ENCODE measurements at regions not wholly inside any gene's neighbourhood (a gene's known extent, or its start where the extent isn't known, plus 50 kb on each side); places are given as distances from the start of the nearest gene placed in this dataset.

DNA sequence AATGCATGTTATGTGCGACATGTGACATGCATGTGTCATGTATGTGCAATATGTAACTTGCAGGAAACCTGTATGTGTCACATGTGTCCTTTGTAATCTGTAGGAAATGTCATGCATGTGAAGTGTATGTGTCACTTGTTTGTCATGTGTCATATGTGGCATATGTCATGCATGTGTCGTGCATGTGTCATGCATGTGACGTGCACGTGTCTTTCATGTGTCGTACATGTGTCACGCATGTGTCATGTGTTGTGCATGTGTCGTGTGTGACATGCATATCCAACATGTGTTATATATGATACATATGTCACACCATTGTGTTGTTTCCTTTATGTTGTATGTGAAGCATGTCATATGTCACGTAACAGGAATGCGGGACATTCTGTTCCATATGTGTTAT is 2153.2 kb upstream of the PIK3C3 start:
- DNase-seq (ENCODE audit: low spot score), result no peak

DNA sequence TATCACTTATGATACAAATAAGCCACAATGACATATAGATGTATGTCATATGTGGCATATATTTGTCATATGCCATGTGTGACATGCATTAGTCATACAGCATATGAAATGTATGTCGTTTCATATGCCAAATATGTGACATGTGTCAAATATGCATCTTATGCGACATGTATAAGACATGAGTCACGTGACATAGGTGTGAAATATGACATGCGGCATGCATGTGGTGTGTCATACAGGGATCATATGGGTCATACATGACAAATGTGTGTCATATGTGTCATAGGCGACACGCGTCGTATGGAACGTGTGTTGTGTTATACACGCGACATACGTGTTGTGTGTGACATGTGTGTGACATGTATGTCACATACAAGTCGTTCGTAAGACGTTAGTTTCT is 2154.0 kb upstream of the PIK3C3 start:
- DNase-seq (ENCODE audit: low spot score), result no peak

DNA sequence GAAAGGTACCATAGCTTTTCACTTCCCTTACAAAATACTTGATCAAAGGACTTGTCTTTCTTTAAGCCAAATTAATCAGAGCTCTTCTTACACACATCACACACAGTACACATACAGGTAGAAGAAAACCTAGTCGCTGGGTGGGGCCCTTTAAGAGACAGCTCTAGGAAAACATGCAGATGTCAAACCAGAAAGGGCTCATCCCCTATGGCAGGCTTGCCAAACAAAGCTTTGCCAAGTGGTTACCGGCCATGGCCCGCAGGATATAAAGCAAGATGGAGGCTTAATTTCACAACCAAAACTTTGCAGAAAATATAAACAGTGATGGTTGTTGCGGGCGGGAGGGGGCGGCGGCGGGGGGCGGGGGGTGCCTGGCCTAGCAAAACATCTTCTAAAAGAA is 2156.0 kb upstream of the PIK3C3 start:
- DNase-seq (ENCODE audit: low spot score), result no peak

DNA sequence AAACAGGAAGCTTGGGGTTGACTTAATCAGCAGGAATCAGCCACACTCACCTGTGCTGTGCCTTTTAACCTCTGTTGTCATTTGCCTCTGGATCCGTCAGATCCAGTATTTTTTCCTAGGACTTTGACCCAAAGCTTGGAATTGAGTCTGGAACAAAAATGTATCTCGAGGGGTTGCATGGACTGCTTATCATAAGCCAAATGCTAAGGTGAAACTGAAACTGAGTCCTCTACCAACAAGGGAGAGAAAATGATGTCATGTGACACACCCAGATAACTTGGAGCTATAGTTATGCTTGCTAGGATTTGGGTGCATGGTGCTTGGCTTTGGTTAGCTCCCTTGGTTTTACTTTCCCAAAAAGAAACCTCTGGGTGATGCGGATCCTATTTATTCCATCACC is 2158.6 kb upstream of the PIK3C3 start:
- DNase-seq (ENCODE audit: low spot score), result no peak

DNA sequence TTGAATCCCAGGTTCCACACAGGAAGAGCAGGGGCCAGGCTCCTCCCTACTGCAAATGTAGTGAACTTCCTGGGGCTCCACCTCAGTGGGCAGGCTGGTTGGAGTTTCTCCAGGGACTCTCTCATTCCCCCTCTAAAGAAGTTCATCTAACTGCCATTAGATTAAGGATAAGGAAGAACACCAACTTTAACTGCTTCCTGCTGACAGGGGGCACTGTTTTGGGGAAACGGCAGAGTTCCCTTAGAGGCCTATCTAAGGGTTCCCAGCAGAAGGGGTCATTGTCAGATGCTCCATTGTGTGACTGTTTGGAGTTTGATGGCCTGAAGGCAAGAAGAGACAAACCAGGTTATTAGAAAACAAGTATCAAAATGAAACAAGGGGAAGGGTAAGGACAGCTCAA is 2159.7 kb upstream of the PIK3C3 start:
- no peak for DNase-seq (ENCODE audit: low spot score)

DNA sequence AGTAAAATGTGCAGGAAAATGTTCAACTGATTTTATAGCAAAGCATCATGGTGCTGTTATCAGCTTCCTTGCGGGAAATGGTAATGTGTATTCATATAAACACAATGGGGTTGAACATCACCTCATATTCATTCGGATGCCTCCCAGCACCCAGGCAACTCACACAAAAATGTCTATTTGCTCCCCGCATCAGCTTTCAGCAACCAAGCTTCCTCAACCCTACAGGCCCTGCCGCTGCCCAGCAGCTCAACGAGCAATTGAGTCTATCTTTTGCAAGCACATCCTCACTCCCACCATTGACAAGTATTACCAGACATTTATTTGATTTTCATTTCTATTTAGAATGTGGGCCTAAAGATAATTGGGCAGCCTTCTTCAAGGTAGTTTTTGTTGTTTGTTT is 2161.4 kb upstream of the PIK3C3 start:
- no peak for DNase-seq (ENCODE audit: low spot score)

DNA sequence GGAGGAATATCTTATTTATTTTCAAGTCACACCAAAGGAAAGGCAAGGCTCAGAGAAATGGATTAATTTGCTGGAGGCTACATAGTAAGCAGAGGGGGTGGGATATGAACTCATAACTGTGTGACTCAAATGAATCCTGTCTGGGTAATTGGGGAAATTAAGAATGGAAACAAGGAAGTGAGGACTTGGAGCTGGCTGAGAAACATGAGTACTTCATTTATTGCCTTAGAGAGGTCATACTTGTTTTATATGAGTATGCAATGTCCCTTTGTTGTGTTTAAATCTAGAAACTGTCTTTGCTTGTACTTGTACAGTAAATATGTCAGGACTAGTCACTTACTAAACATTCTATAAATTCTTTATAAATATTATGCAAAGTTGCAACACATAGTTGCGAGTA is 2166.7 kb upstream of the PIK3C3 start:
- no peak for DNase-seq (ENCODE audit: low spot score)

DNA sequence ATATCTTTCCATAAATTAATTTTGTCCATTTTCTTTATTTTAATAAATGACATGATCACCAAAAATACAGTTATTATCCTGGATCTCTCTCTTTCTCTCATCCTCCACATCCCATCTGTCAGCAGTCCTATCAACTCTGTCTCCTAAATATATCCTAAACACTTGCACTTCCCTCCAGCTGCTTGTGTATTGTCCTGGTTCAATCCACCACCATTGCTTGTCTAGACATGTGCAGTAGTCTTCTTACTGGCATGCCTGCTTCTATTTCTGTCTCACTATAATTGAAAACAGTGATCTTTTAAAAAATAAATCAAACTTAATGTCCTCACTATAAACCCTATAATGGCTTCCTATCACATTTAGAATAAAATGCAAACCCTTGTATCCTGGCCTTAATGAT is 2168.6 kb upstream of the PIK3C3 start:
- no peak for DNase-seq (ENCODE audit: low spot score)

DNA sequence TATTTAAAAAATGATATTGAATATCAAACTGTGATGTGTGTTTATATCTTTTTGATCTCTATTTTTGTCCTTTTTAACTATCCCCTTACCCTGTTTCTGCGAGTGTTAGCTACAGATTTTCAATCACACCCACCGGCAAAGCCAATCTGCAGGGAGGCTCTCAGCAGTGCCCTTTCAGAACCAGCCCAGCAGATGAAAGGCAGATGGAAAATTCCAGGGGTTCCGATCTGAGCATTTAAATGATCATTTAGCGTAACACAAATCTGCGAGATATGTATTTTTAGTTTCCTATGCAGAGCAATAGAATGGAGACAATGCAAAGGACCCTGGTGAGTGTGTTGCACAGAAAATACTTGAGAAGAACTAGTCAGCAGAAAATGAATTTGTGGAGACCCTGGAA is 2170.5 kb upstream of the PIK3C3 start:
- DNase-seq (ENCODE audit: low spot score), result no peak

DNA sequence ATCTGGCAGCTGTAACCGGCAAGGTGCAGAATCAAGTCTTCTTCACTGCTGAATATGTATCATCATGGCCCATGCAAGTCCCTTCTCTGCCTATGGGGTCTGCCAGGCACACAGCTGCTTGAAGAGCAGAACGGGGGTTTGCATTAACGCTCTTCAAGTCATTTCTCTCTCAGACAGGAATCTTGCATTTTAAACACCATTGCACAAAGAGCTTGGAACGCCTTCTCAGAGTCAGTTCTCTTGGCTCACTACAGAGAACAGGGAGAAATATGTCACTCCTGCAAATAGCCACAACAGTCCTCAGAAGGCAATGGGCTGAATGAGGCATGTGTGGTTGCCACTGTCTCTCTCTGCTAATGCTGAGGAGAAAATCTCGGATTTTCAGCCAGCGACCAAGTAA is 2173.5 kb upstream of the PIK3C3 start:
- no peak for DNase-seq (ENCODE audit: low spot score)

DNA sequence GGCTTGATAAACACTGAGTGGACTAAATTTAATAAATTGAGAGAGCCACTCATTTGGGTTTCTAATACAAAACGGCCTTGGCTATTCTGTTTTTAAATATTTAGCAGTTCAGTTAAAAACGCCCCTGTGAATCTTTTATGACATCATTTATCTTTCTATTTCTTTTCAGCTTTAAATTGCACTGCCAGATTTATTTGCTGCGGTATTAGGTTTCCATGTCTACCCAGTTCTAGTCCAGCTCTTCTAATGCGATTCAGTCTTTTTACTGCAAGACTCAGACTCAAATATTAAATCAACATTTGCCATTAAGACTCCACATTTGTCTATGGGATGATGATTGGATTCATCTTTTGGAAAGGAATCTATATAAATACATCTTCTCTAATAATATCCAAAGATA is 2174.3 kb upstream of the PIK3C3 start:
- no peak for DNase-seq (ENCODE audit: low spot score)

DNA sequence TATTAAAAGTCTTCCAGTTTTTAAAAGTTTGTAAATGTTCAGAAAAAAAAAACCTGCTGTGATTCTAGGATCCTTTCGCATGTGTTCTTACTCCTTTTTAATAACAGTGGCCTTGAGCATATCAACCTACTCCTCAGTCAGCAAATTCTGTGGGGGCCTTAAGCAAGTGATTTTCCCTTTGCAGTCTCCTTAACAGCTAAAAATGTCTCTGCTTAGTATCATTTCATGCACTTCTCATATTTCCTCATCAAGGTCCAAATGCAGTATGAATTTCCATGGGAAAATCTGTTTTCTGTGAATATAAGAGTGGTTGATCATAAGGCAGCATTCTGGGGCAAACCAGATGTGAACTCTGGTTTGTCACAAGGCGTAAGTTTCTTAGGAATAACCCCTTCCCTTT is 2175.1 kb upstream of the PIK3C3 start:
- DNase-seq (ENCODE audit: low spot score), result no peak

DNA sequence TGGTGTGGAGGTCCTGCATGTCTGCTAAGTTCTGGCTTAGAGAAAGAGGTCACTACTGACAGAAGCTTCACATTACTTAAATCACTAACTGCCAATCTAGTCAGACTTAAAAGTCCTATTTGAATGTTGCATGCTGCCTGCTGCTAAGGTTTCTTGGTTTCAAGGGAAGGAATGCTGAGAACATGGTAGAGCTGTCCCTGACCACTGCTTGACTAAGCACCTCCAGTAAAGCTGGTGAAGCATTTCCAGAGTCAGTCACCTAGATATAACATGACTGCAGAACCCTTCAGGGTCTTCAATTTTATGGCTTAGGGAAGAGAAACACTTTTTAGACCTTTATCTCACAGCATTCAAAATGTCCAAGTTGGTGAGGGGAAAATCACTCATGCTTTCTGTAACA is 2178.3 kb upstream of the PIK3C3 start:
- DNase-seq (ENCODE audit: low spot score), result no peak

DNA sequence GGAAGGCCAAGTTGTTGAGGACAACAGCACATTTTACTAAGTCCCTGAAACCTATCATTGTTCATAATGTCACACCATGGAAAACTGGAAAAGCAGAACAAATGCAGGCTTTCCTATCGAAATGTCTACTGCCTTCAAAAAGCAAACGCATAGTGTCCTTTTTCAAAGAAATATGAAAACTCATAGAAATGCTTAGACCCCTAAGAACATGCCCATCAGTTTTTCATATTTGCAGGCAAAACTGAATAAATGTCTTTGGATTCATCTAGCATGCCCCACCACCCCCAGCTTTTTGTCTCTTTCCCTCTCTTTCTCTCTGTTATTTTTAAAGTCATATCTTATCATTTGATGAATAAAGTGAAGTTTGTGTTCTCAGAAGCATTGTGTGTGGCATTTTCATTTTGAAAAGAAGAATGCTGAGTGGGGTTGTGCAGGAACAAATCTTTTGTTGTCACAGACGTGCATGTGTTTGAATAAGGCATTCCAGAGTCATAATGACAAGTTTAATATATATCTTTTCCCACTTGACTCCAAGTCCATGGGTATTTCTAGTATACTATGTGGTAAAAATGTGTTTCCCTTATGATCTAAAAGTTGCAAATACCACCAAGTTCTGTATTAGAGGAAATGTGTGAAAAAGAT is 2180.0 kb upstream of the PIK3C3 start:
- no peak for DNase-seq (ENCODE audit: low spot score)

DNA sequence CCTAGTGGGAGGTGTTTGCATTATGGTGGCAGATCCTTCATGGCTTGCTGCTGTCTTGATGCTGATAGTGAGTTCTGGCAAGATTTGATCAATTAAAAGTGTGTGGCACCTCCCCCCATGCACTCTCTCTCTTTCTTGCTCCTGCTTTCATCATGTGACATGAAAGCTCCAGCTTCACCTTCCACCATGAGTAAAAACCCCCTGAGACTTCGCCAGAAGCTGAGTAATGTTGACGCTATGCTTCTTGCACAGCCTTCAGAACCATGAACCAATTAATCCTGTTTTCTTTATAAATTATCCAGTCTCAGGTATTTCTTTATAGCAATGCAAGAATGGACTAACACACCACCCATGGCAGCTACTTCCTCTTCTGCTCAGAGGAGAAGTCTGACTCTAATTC is 2181.4 kb upstream of the PIK3C3 start:
- no peak for DNase-seq (ENCODE audit: low spot score)

DNA sequence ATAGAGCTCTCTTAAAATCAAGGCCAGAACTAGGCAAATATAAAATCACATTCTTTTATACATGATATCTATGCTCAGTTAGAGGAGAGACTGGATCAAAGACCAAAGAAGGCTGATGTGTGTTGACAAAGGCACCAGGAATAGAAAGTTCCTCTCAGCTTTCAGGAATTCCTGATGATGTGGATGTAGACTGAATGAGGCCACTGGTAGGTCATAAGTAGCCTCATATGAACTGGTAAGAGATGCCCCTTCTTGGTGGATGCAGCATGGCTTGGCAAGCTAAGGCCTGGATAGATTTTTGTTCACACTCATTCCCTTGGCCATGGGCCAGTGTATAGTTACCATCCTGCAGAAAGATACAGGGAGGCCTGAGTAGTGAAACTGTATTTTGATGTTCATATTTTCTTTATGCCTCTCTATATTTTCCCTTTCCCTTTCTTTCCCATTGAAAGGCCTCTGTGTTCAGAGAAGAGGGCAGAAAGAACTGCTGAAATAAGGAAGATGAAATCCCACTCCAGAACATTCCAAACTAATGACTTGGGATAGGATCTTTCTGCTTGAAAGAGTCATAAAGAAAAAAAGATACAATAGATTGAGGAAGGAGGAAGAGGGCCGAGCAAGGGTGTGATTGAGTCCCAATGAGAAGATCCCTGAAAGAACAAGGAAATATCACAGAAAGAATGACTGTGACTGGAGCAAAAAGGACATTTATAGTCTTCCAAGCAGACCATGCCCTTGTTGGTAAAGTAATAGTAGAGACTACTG is 2182.7 kb upstream of the PIK3C3 start:
- DNase-seq (ENCODE audit: low spot score), result no peak

DNA sequence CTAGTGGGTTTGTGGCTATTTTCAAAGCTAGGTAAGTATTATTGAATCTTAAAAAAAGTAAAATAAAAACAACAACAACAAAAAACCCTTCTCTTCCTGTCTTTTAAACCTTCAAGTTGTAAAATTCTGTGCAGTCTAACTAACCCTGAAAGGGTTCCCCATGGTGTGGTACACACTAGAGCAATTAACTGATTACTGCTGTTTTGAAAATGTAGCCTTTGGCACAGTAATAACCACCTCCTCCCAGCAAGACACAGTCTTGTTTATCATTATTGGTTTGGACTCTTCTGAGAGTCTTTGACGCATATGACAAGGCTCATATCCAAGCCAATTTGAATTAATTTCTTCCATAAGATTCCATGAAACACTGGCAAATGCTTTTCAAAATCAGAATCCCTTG is 2184.6 kb upstream of the PIK3C3 start:
- no peak for DNase-seq (ENCODE audit: low spot score)

DNA sequence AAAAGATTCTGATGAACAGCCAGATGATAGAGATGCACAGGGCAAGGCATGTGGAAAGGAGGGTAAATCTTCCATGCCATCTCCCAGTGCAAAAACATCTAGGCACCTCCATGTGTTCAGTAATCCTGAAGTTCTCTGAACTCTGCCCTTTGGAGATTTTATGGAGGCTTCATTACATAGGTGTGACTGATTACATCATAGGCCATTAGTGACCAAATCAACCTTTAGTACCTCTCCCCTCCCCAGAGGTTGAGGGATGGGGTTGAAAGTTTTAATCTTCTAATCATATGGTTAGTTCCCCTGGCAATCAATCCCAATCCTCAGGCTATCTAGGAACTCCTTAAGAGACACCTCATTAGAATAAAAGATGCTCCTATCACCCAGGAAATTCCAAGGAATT is 2190.2 kb upstream of the PIK3C3 start:
- no peak for DNase-seq (ENCODE audit: low spot score)

DNA sequence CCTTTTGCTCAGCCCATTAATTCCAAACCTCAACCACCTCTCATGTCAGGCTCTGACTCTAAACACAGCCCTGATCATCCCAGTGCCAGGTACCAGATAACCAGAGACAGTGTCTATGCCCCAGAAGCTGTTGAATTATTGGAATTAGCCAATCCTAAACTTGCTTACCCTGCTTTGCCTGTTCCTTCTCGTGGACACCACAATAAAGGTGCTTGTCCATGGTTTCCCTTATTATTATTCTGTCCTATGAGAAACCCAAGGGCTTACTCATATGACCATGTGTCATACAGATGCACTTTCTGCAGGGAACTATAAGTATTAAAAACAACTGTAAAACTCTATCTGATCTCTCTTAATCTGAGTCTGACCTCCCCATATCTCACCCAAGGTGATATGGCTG is 2193.8 kb upstream of the PIK3C3 start:
- DNase-seq (ENCODE audit: low spot score), result no peak

DNA sequence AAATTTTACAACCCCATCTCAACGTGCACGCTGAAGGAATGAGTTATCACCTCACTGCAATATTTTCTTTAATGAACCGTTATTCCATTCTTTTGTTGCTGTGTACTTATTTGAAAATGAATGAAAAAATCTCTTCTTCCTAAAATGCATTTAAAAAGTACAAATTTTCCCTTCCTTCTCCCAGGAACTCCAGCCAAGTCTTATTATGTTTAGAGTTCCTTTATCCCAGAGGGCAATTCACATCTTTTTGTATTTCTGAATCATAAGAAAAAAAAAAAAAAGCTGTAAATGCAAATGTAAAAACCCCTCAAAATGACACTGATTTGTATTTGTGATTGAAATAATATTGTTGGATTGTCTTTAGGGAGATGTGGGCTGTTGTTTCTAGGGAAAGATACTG is 2194.3 kb upstream of the CELF4 start:
- no peak for DNase-seq (ENCODE audit: low spot score)

DNA sequence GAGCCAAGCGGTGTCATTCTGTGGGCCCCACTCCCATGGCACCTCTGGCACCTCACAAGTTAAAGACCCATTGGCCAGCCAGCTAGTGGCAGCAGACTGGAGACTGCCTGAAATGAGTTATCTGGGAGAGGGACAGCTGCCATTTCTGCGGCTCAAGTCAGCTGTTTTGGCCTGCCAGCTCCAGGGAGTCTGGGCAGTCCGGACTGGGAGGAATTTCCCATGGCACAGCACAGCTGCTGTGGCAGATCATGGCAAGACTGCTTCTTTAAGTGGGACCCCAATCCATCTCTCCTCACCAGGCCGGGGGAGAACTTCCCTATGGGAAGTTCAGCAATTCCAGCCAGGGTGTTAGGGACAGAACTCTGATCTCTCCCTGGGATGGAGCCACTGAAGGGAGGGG is 2187.6 kb upstream of the CELF4 start:
- no peak for DNase-seq (ENCODE audit: low spot score)

DNA sequence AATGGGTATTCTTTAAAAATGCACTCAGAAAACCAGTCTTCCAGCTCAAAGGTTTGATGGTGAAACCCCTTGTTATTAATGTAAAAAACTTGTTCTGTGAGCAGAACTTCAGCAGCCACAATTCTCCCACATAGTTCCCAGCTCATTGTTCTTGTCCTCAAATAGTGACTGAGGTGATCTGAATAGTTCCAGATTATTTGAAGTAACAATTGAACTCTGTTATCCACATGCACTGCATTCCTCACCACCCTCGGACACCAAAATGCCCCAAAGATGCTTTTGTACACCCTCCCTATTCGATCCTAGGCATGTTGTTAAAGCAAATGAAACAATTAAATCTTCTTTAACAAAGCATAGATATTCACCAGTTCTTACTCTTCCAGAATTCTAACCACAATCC is 2186.8 kb upstream of the CELF4 start:
- DNase-seq (ENCODE audit: low spot score), result no peak

DNA sequence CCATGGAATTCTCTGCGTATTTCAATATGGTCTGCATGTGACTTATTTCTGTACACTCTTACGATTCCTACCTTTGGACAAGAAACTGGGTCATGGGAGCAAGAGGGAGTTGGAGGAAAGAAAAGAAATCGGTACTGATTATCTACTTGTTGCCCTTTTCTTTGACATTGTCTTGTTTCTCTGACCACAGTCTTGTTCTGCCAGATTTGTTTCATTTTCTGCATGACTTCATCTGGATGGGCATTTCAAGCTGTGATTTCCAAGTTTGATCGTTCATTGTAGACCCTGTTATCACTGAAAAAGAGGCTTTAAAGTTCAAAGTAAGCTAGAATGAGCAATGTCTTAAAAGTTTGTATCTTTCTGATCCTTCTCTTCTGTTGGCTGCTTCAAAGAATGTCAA is 2186.3 kb upstream of the CELF4 start:
- no peak for DNase-seq (ENCODE audit: low spot score)

DNA sequence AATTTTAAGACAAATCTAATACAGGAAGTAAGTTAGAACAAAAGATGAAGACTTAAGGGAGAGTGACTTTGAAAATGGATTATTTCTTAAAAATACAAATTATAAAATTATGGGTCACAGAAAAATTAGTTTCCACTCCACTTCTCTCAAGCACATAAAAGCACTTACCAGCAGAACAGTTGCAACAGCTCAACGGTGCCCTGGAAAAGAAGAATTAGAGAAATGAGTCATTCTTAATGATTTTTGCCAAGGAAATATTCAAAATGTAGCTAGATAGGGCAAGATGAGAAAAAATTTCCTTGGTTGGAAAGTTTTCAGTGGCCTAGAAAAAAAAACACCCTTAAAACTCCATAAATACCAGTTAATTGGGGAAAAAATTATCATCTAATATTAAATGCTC is 2185.6 kb upstream of the CELF4 start:
- no peak for DNase-seq (ENCODE audit: low spot score)

Measured in CD4-positive, alpha-beta T cell treated with Interleukin-6 at 100 ng/mL for 8 hours (primary cell).